GM12801 (cell line): ENCODE measurements at regions not wholly inside any gene's neighbourhood (a gene's known extent, or its start where the extent isn't known, plus 50 kb on each side); places are given as distances from the start of the nearest gene placed in this dataset.

Experiments used
- CTCF ChIP-seq: IDR thresholded peaks from one replicate; pipeline ENCODE4 v1.5.1; 2011; ENCODE audit warnings: control low read depth; ENCODE audit not compliant: insufficient read length; ENCODE audit errors: extremely low read depth

GRCh38 chr5:167361795-167362194 is 929.6 kb upstream of the WWC1 start:
- no peak for TF ChIP-seq CTCF

GRCh38 chr5:167363065-167363464 is 928.4 kb upstream of the WWC1 start:
- no peak for TF ChIP-seq CTCF

- TF ChIP-seq CTCF, result no peak
These were observed 916.3 kb upstream of the WWC1 start for GRCh38 chr5:167375125-167375524.

GRCh38 chr5:167378894-167379723 is 912.3 kb upstream of the WWC1 start:
- TF ChIP-seq CTCF, result no peak

GRCh38 chr5:167381457-167381856 is 910.0 kb upstream of the WWC1 start:
- no peak for TF ChIP-seq CTCF

GRCh38 chr5:167389537-167389936 is 901.9 kb upstream of the WWC1 start:
- TF ChIP-seq CTCF, result no peak

GRCh38 chr5:167392240-167392639 is 899.2 kb upstream of the WWC1 start:
- no peak for TF ChIP-seq CTCF
